ENCODE measurements at regions not wholly inside any gene's neighbourhood (a gene's known extent, or its start where the extent isn't known, plus 50 kb on each side); places are given as distances from the start of the nearest gene placed in this dataset.
"Not testable (repeated sequence)": the region's sequence is repeated elsewhere in the genome, so short reads cannot be mapped to it uniquely, and the experiment has no call there.

DNA sequence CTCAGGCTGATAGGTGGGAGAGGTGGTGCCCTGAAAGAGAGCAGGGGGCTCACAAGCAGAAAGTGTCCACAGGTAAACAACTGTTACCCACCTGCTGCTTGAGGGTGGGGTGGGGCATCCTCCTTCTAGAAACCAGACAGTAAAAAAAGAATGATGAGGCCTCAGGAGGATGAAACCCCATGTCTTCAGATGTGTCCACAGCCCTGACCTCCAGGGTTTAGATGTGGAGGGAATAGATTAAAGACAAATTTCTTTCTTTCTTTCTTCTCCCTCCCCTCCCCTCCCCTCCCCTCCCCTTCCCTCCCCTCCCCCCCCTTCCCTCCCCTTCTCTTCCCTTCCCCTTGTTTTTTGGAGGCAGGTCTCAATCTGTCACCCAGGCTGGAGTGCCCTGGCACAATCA, 333.5 kb upstream of the NUPR2 start:
- DNase-seq = no peak

DNA sequence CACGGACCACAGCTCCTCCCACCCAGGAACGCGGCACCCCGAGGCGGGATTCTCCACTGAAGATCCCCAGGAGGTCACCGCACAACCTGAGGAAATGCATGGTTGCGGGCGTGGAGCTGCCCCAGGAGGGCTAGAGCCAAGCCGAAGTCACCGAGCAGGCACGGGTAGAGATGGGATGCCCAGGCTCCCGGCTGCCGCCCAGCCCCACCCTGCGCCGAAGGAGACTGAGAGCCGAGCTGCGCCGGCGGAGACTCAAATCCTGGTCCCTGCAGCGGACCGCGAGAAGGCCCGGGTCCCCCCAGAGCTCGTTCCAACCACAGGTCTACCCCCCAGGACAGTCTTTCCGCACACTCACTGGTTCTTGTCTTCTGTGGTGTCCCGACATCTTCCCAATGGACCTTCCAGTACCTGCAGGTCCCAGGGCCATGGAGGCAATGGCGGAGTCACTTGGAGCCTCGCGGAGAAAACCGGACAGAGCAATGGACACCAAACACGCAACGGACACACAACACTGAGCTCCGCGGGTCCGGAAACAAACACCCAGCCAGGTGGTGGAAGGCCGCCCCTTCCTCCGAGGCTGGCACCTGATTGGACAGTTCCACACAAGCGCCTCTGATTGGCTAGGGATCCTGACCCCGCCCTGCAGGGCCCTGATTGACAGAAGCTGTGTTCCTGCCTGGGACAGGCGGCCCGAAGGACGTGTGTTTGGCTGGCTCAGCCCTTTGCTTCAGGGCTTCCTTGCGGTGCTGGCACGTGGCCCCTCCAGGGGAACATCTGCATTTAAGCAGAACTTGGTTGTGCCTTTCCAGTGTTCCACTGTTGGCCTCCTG, 331.9 kb upstream of the NUPR2 start:
- DNase-seq = no peak

- DNase-seq = not testable (repeated sequence)
Observed at GRCh38 chr7:56420528-56420927, 304.3 kb upstream of the NUPR2 start.

- no peak for DNase-seq
Observed at GRCh38 chr7:56375173-56375572, 259.0 kb upstream of the NUPR2 start.

DNA sequence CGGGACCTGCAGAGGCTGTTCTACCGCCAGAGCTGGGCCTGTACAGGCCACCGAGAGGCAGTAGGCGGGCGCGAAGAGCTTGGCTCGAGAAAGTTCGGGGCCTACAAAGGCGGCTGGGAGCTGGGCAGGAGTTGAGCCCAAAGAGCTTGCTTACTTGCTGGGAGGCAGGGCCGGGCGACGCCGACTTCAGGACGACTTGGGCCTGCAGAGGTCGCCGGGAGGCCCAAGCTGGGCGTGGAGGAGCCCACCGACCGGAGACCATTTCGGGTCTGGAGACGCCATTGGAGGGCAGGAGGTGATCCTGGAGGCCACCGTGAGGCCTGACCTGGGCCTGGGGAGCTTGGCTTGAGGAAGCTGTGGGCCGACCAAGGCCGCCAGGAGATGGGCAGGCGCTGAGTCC, 258.4 kb upstream of the NUPR2 start:
- not testable (repeated sequence) for DNase-seq

- DNase-seq = not testable (repeated sequence)
Observed at GRCh38 chr7:56373314-56373713, 257.1 kb upstream of the NUPR2 start.

- DNase-seq = not testable (repeated sequence)
Observed at GRCh38 chr7:56371792-56372191, 255.6 kb upstream of the NUPR2 start.

GRCh38 chr7:56370208-56370872, 254.1 kb upstream of the NUPR2 start:
- DNase-seq = not testable (repeated sequence)

DNA sequence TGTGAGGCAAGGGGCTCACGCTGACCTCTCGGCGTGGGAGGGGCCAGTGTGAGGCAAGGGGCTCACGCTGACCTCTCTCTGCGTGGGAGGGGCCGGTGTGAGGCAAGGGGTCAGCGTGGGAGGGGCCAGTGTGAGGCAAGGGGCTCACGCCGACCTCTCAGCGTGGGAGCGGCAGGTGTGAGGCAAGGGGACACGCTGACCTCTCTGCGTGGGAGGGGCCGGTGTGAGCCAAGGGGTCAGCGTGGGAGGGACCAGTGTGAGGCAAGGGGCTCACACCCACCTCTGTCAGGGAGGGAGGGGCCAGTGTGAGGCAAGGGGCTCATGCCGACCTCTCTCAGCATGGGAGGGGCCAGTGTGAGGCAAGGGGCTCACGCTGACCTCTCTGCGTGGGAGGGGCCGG, 251.7 kb upstream of the NUPR2 start:
- DNase-seq = not testable (repeated sequence)

DNA sequence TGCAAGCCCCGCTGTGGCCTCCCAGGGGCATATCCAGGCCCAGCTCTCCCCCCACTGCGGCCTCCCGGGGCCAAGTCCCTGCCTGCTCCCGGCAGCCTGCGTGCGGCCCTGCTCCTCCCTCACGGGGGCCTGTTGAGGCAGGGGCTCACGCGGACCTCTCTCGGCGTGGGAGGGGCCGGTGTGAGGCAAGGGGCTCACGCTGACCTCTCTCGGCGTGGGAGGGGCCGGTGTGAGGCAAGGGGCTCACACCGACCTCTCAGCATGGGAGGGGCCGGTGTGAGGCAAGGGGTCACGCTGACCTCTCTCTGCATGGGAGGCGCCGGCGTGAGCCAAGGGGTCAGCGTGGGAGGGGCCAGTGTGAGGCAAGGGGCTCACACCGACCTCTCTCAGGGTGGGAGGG, 251.2 kb upstream of the NUPR2 start:
- not testable (repeated sequence) for DNase-seq

GRCh38 chr7:56366701-56367100, 250.5 kb upstream of the NUPR2 start:
- DNase-seq = not testable (repeated sequence)

DNA sequence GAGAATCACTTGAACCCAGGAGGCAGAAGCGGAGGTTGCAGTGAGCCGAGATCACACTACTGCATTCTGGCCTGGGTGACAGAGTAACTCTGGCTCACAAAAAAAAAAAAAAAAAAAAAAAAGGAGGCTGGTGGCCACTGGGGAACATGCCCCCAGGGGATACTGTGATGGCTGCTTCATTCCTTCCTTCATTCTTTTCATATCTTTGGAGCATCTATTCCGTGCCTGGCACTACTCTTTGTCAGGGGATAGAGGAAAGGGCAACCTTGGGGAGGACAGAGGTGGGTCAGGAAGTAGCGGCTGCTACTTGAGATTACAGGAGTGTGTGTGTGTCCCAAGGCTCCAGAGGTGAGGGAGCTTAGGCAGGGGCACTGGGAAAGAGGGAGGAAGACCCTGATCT, 236.4 kb upstream of the NUPR2 start:
- DNase-seq = not testable (repeated sequence)

DNA sequence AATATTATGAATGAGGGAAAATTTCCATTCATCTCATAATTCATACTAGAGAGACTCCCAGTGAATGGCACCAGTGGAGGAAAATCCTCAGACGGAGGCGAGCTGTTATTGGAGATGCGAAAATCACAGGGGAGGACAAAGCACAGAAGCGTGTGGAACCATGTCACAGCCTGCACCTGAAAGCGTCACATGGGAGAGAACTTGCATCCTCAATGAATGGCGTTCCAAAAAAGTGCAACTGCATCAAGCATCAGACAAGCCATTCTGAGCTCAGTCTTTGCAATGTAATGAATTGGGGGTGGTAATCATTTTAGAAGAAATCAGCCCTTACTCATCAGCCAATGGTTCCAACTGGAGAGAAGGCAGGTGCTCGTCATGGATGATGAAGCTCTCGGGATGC, 235.0 kb upstream of the NUPR2 start:
- DNase-seq = not testable (repeated sequence)

- not testable (repeated sequence) for DNase-seq
Observed at GRCh38 chr7:56348311-56348710, 232.1 kb upstream of the NUPR2 start.

DNA sequence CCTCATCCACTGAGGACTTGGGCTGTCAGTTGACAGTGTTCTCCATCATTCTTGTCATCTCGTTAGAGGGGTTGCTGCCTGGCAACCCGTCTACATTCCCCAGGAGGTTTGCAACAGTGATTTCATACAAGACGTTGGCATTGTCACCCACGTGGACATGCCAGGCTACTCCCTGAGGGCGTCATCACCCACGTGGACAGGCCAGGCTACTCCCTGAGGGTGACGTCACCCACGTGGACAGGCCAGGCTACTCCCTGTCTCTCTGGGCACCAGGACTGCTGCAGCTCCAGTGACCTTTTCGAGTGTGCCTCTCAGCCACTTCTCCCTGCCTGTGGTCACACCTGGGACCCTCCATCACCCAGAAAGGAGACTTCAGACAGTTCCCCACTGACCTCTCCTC, 212.1 kb upstream of the NUPR2 start:
- not testable (repeated sequence) for DNase-seq

DNA sequence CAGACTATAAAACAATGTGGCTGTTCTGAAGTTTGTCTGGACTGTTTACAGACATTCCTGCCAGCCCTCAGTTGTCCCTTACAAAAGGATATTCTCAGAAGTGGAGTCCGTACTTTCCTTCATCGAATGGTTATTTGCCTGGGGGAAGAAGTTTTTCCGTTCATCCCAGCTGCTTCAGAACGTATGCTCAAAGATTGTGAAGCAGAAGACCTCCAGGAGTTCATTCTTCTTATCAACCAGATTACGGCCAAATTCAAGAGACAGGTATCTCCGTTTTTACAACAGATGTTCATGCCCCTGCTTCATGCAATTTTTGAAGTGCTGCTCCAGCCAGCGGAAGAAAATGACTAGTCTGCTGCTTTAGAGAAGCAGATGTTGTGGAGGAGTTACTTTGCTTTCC, 174.3 kb upstream of the NUPR2 start:
- no peak for DNase-seq

GRCh38 chr7:56287429-56288138, 171.4 kb upstream of the NUPR2 start:
- DNase-seq = no peak

DNA sequence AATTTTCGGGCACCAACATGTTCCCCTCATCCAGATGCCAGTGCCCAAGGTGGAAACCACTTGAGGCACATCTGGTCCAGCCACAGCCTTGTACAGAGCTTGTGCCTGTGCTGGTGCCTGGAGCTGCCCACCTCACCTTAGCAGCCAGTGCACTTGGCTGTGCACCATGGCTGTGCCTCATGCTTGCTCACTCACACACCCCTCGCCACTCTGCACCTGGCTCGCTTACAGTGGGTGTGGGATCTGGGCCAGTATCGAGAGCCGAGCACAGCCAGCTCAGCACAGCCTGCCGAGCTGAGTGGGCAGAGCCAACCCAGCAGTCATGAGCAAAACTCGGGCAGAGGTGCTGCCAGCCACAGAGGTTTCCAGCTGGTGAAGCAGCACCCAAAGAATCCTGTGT, 139.9 kb upstream of the NUPR2 start:
- no peak for DNase-seq

DNA sequence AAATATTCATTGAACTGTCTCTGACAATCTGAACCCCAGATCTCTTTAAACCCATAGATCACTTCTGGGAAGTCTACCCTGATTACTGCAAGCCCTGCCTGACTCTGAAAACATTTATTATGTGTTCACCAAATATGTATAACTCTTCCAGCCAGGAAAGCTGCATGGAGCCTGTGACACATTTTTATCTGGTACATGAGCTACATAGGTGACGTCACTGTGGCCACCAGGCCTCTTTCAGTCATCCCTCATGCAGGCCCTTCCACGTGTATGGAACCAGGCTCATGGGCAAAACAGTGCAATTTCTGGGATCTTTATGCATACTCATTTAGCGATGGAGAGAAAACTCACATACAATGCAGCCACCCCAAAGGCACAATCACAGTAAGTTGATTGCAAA, 133.9 kb upstream of the NUPR2 start:
- no peak for DNase-seq

DNA sequence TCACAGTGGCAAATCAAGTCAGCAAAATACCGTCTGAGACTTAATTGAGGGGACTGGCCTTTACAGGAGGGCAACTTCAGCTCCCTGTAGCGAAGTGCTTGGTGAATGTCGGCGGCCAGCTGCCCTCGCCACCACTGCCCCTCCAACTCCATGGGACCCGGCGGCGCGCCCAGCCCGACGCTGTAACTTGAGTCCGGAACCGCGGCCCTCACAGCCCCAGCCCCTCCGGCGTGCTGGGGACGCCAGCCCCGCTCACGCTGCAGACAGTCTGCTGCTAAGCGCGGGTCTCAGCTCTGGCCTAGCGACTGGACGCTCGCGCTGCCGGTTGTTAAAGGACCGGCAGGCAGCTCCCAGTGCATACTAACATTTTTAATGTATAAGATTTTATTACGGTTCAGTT, 113.4 kb upstream of the NUPR2 start:
- no peak for DNase-seq

GRCh38 chr7:56222866-56223265, 106.6 kb upstream of the NUPR2 start:
- DNase-seq = no peak

DNA sequence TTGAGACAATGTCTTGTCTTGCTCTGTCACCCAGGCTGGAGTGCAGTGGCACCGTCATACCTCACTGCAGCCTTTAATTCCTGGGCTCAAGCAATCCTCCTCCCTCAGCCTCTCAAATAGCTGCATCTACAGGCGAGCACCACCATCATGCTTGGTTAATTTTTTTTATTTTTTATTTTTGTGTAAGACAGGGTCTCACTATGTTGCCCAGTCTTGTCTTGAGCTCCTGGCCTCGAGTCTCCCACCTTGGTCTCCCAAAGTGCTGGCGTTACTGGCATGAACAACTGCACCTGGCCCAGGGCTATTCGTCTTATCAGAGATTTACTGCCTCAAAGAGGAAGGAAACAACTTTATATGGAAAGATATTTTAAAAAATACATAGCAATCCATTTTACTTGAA, 102.8 kb upstream of the NUPR2 start:
- DNase-seq = no peak

GRCh38 chr7:56218510-56218909, 102.3 kb upstream of the NUPR2 start:
- no peak for DNase-seq

DNA sequence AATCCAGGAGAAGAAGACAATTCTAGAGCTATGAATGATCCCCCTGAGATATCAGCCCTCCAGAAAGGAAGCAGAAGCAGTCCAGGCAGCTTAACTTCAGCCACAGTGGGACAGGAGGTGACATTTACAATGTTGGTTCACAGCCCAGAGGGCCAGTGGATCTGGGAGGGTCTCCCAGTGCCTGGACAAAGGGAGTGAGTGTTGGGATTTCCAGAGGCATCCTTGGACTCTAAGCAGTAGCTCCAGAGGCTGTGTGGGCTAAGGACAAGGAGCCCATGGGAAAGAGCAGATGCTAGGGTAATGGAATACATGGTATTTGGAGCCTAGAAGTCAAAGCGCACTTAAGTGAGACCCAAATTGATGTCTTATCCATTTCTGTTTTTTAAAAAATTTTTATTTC, 97.4 kb upstream of the NUPR2 start:
- DNase-seq = no peak

All from dermis blood vessel endothelial cell (primary cell).